Neural progenitor cell (in vitro differentiated cells): ENCODE measurements at regions not wholly inside any gene's neighbourhood (a gene's known extent, or its start where the extent isn't known, plus 50 kb on each side); places are given as distances from the start of the nearest gene placed in this dataset.

Experiments
- EZH2 ChIP-seq: fragments of 200-600 bp; sonication (generic); IDR thresholded peaks from 2 replicates; pipeline ENCODE4 v1.6.1; 2017; ENCODE audit warnings: antibody characterized with exemption, mild to moderate bottlenecking, moderate library complexity
- EZH2phosphoT487 ChIP-seq: fragments of 200-600 bp; sonication (generic); IDR thresholded peaks from 2 replicates; pipeline ENCODE4 v1.6.1; 2017; ENCODE audit warnings: antibody characterized with exemption
- TF ChIP-seq, protein P1 (sequence below): fragments of 200-600 bp; sonication (generic); IDR thresholded peaks from 2 replicates; pipeline ENCODE4 v1.5.1; 2017; ENCODE audit warnings: antibody characterized with exemption, mild to moderate bottlenecking

DNA sequence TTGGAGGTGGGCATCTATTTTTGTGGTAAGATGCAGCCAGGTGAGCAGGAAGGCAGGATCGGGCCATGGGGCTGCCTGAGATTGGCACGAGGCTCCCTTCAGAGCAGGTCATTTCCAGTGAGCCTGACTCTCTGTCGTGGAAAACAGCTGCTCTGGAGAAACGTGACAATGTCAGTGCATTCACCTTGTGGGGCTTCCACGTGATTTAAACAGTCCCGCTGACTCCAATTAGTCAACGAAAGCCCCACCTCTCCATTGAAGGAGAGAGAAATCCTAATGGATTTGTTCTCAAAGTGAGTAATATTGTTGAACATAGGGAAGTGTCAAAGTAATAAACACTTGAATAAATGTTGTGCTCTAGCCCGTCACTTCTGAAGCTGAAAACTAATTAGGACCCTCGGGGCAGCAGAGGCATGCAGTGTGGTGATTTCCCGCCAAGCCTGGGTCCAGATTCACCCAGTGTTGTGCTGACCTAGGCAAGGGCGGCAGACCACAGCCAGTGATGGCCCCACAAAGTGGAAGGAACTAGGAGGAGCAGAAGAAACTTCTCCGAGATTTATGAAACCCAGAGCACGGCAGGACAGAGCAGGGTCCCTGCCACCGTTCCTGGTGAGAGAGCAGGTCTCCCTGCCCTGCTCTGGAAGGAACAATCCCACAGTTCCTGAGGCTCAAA, 172.5 kb upstream of the C1orf174 start:
- TF ChIP-seq, protein P1, sequence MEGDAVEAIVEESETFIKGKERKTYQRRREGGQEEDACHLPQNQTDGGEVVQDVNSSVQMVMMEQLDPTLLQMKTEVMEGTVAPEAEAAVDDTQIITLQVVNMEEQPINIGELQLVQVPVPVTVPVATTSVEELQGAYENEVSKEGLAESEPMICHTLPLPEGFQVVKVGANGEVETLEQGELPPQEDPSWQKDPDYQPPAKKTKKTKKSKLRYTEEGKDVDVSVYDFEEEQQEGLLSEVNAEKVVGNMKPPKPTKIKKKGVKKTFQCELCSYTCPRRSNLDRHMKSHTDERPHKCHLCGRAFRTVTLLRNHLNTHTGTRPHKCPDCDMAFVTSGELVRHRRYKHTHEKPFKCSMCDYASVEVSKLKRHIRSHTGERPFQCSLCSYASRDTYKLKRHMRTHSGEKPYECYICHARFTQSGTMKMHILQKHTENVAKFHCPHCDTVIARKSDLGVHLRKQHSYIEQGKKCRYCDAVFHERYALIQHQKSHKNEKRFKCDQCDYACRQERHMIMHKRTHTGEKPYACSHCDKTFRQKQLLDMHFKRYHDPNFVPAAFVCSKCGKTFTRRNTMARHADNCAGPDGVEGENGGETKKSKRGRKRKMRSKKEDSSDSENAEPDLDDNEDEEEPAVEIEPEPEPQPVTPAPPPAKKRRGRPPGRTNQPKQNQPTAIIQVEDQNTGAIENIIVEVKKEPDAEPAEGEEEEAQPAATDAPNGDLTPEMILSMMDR, result no peak
- TF ChIP-seq EZH2 (no peak), EZH2phosphoT487 (no peak)
